Trophoblast cell (in vitro differentiated cells and primary cell): ENCODE measurements at regions not wholly inside any gene's neighbourhood (a gene's known extent, or its start where the extent isn't known, plus 50 kb on each side); places are given as distances from the start of the nearest gene placed in this dataset.

ENCODE experiments used
- DNase-seq, 2 donors: peaks; one replicate each; pipeline ENCODE4 v3.0.0-alpha.2; 2016
- H2AFZ ChIP-seq: 2 replicates; pipeline ENCODE4 v1.6.1; 2013; ENCODE audit warnings: low read length, moderate library complexity, mild to moderate bottlenecking; ENCODE audit not compliant: insufficient read depth, poor library complexity
- H2AK5ac ChIP-seq: 2 replicates; pipeline ENCODE4 v1.6.1; 2013; ENCODE audit warnings: mild to moderate bottlenecking, low read length
- H2BK120ac ChIP-seq: 2 replicates; pipeline ENCODE4 v1.6.1; 2013; ENCODE audit warnings: low read length, mild to moderate bottlenecking, moderate library complexity; ENCODE audit not compliant: insufficient read depth, poor library complexity
- H2BK12ac ChIP-seq: 2 replicates; pipeline ENCODE4 v1.6.1; 2013; ENCODE audit warnings: mild to moderate bottlenecking, low read length, moderate library complexity
- H2BK5ac ChIP-seq: 2 replicates; pipeline ENCODE4 v1.6.1; 2013; ENCODE audit warnings: low read length, low read depth, moderate library complexity, mild to moderate bottlenecking; ENCODE audit not compliant: poor library complexity
- H3K14ac ChIP-seq: 2 replicates; pipeline ENCODE4 v1.6.1; 2013; ENCODE audit warnings: mild to moderate bottlenecking, low read length
- H3K18ac ChIP-seq: 2 replicates; pipeline ENCODE4 v1.6.1; 2013; ENCODE audit warnings: mild to moderate bottlenecking, low read length
- H3K23ac ChIP-seq: 2 replicates; pipeline ENCODE4 v1.6.1; 2013; ENCODE audit warnings: low read length
- H3K27ac ChIP-seq: 2 replicates; pipeline ENCODE4 v1.5.1; 2013; ENCODE audit warnings: low read depth, mild to moderate bottlenecking, inconsistent platforms, low read length, moderate library complexity
- H3K27me3 ChIP-seq: 2 replicates; pipeline ENCODE4 v1.6.1; 2013; ENCODE audit warnings: inconsistent platforms, mild to moderate bottlenecking, low read length, moderate library complexity; ENCODE audit not compliant: insufficient read depth
- H3K36me3 ChIP-seq, 2 experiments: 1 replicate in 1 of 2; 2 replicates in 1 of 2; pipeline ENCODE4 v1.6.1; 2013; ENCODE audit warnings: low read length in 2 of 2, mild to moderate bottlenecking in 2 of 2, moderate library complexity in 1 of 2; ENCODE audit not compliant: insufficient read depth in 2 of 2, control insufficient read depth in 1 of 2
- H3K4ac ChIP-seq: 2 replicates; pipeline ENCODE4 v1.6.1; 2013; ENCODE audit warnings: low read depth, mild to moderate bottlenecking, low read length, moderate library complexity
- H3K4me1 ChIP-seq, 2 experiments: 1 replicate in 1 of 2; 2 replicates in 1 of 2; pipeline ENCODE4 v1.6.1; 2013; ENCODE audit warnings: low read length in 2 of 2, mild to moderate bottlenecking in 2 of 2, moderate library complexity in 1 of 2; ENCODE audit not compliant: insufficient read depth in 2 of 2, control insufficient read depth in 1 of 2
- H3K4me2 ChIP-seq: 2 replicates; pipeline ENCODE4 v1.6.1; 2013; ENCODE audit warnings: inconsistent platforms, mild to moderate bottlenecking, low read length, moderate library complexity
- H3K4me3 ChIP-seq: 2 replicates; pipeline ENCODE4 v1.5.1; 2013; ENCODE audit warnings: mild to moderate bottlenecking, low read depth, low read length, inconsistent platforms
- H3K79me1 ChIP-seq: one replicate; pipeline ENCODE4 v1.6.1; 2013; ENCODE audit warnings: low read length
- H3K79me2 ChIP-seq: 2 replicates; pipeline ENCODE4 v1.6.1; 2013; ENCODE audit warnings: low read length, mild to moderate bottlenecking; ENCODE audit not compliant: control insufficient read depth, insufficient read depth, poor library complexity
- H3K9ac ChIP-seq: 2 replicates; pipeline ENCODE4 v1.6.1; 2013; ENCODE audit warnings: mild to moderate bottlenecking, low read length
- H3K9me3 ChIP-seq: 2 replicates; pipeline ENCODE4 v1.6.1; 2013; ENCODE audit warnings: low read depth, mild to moderate bottlenecking, control low read depth, inconsistent platforms, low read length; ENCODE audit not compliant: insufficient read depth
- H4K12ac ChIP-seq: 2 replicates; pipeline ENCODE4 v1.6.1; 2013; ENCODE audit warnings: low read depth, mild to moderate bottlenecking, low read length, moderate library complexity
- H4K8ac ChIP-seq: 2 replicates; pipeline ENCODE4 v1.6.1; 2013; ENCODE audit warnings: low read depth, mild to moderate bottlenecking, low read length, moderate library complexity
- H4K91ac ChIP-seq: one replicate; pipeline ENCODE4 v1.6.1; 2013; ENCODE audit warnings: low read depth, mild to moderate bottlenecking, low read length, moderate library complexity
- WGBS: extraction: QIAGEN DNeasy Blood & Tissue Kit; methylation state at CpG from one replicate; pipeline ENCODE4 v1.1.7; 2013; ENCODE audit warnings: missing lambda C conversion rate; ENCODE audit not compliant: insufficient read length, insufficient coverage; ENCODE audit errors: extremely low coverage; 5-methylcytosine and 5-hydroxymethylcytosine counted together

DNA sequence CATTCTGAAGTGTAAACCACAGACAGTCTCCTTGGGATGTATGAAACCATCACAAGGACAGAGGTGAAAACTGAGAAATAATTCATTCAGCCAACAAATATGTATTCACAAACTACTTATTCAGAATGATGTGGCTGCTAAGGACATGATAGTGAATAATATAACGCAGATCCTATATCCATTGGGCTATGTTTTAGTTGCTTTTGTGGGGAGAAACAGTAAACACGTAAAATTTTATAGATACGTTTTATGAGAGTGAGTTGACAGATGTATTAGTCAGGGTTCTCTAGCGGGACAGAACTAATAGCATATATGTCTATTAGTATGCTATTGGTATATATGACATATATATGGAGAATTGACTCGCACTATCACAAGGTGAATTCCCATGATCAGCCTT is 402.5 kb downstream of the RFPL4B start:
- Histone ChIP-seq H3K4me3 (no peak overlapping the region), H3K18ac (no peak overlapping the region), H2AK5ac (no peak overlapping the region), H2BK12ac (no peak overlapping the region), H2BK120ac (no peak overlapping the region), H3K9ac (no peak overlapping the region), H2BK5ac (no peak overlapping the region), H3K27ac (no peak overlapping the region), H3K79me2 (no peaks in the 10 kb centered on the region), H4K12ac (no peak overlapping the region), H3K79me1 (no peaks in the 10 kb centered on the region), H3K4me1 (no peaks in the 10 kb centered on the region), H4K8ac (no peak overlapping the region), H3K4me2 (no peak overlapping the region), H2AFZ (no peak overlapping the region), H3K36me3 (no peaks in the 10 kb centered on the region), H4K91ac (no peak overlapping the region), H3K27me3 (no peaks in the 10 kb centered on the region), H3K23ac (no peak overlapping the region), H3K9me3 (no peaks in the 10 kb centered on the region), H3K4ac (no peak overlapping the region), H3K14ac (no peak overlapping the region)
- 100% methylated on average over 2 of the region's 5 CpGs for WGBS
- DNase-seq, result no peak

DNA sequence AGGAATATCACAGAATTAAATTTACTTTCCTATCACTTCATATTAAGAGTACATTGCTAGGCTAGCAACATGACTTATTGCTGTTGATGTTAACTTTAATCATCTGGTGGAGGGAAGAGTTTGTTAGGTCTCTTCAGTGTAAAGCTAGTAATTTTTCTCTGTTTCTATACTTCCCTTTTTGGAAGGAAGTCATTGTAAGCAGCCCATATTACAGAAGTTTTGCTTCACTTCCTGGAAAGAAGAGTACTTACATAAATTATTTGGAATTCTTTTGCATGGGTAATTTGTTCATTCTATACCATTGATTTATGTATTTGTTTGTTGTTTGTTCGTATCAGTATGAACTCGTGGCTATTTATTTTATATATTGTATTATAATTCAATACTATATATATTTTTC is 405.2 kb downstream of the RFPL4B start:
- H3K36me3 ChIP-seq, result no peaks in the 10 kb centered on the region
- no peak overlapping the region for H3K4ac ChIP-seq
- no peaks in the 10 kb centered on the region for H3K4me1 ChIP-seq
- no peak overlapping the region for H3K4me2 ChIP-seq
- DNase-seq, result no peak
- no peak overlapping the region for H4K12ac ChIP-seq
- H3K79me2 ChIP-seq, result no peaks in the 10 kb centered on the region
- no peaks in the 10 kb centered on the region for H3K27me3 ChIP-seq
- H3K9ac ChIP-seq, result no peak overlapping the region
- no peak overlapping the region for H2BK120ac ChIP-seq
- H3K79me1 ChIP-seq, result no peaks in the 10 kb centered on the region
- H4K91ac ChIP-seq, result no peak overlapping the region
- H3K4me3 ChIP-seq, result no peak overlapping the region
- no peak overlapping the region for H2BK5ac ChIP-seq
- H3K18ac ChIP-seq, result no peak overlapping the region
- no peak overlapping the region for H3K27ac ChIP-seq
- WGBS, result no CpG with 5 or more reads among the region's 2 CpGs
- no peak overlapping the region for H2AFZ ChIP-seq
- H3K14ac ChIP-seq, result no peak overlapping the region
- no peaks in the 10 kb centered on the region for H3K9me3 ChIP-seq
- no peak overlapping the region for H4K8ac ChIP-seq
- H3K23ac ChIP-seq, result no peak overlapping the region
- H2BK12ac ChIP-seq, result no peak overlapping the region
- H2AK5ac ChIP-seq, result no peak overlapping the region

GRCh38 chr6:112752791-112753190 is 405.7 kb downstream of the RFPL4B start:
- H3K4me1 ChIP-seq, result no peaks in the 10 kb centered on the region
- no peaks in the 10 kb centered on the region for H3K79me2 ChIP-seq
- H3K79me1 ChIP-seq, result no peaks in the 10 kb centered on the region
- H4K12ac ChIP-seq, result no peak overlapping the region
- H4K91ac ChIP-seq, result no peak overlapping the region
- H3K18ac ChIP-seq, result no peak overlapping the region
- no peak overlapping the region for H3K27ac ChIP-seq
- H2BK120ac ChIP-seq, result no peak overlapping the region
- H3K4ac ChIP-seq, result no peak overlapping the region
- H3K9ac ChIP-seq, result no peak overlapping the region
- DNase-seq, result no peak
- no peaks in the 10 kb centered on the region for H3K36me3 ChIP-seq
- H3K14ac ChIP-seq, result no peak overlapping the region
- H3K9me3 ChIP-seq, result no peaks in the 10 kb centered on the region
- H2AFZ ChIP-seq, result no peak overlapping the region
- no peaks in the 10 kb centered on the region for H3K27me3 ChIP-seq
- no peak overlapping the region for H4K8ac ChIP-seq
- no peak overlapping the region for H3K4me3 ChIP-seq
- H3K4me2 ChIP-seq, result no peak overlapping the region
- H2BK12ac ChIP-seq, result no peak overlapping the region
- H3K23ac ChIP-seq, result no peak overlapping the region
- no peak overlapping the region for H2BK5ac ChIP-seq
- no peak overlapping the region for H2AK5ac ChIP-seq

GRCh38 chr6:112760831-112761230 is 413.7 kb downstream of the RFPL4B start:
- Histone ChIP-seq H3K4me2 (no peak overlapping the region), H3K79me2 (no peaks in the 10 kb centered on the region), H3K27me3 (no peaks in the 10 kb centered on the region), H3K4me1 (no peaks in the 10 kb centered on the region), H3K23ac (no peak overlapping the region), H3K36me3 (no peaks in the 10 kb centered on the region), H4K8ac (no peak overlapping the region), H3K4me3 (no peak overlapping the region), H3K14ac (no peak overlapping the region), H3K27ac (no peak overlapping the region), H2BK12ac (no peak overlapping the region), H2BK5ac (no peak overlapping the region), H3K18ac (no peak overlapping the region), H3K4ac (no peak overlapping the region), H4K91ac (no peak overlapping the region), H2AK5ac (no peak overlapping the region), H2AFZ (no peak overlapping the region), H2BK120ac (no peak overlapping the region), H3K9me3 (no peaks in the 10 kb centered on the region), H3K9ac (no peak overlapping the region), H4K12ac (no peak overlapping the region), H3K79me1 (no peaks in the 10 kb centered on the region)
- no peak for DNase-seq

DNA sequence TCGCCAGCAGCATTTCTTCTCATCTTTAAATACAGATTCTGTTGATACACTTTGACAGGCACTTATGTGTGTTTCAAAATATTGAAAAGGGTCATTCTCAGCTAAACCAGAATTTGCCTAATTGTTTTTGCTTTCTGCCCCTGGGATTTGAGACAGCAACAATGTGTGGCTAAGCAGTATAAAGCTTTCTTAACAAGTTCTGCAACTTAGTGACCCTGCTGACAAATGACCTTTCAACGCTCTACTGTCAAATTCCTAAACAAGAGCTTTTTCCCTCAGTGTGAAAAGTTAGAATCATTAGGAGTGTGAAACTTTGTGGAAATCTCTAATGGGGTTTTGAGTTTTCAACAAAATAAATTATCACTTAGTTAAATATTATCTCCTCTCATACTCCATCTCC is 414.6 kb downstream of the RFPL4B start:
- Histone ChIP-seq H3K18ac (no peak overlapping the region), H3K27ac (no peak overlapping the region), H3K14ac (no peak overlapping the region), H4K8ac (no peak overlapping the region), H3K36me3 (no peaks in the 10 kb centered on the region), H3K4ac (no peak overlapping the region), H3K79me2 (no peaks in the 10 kb centered on the region), H2AK5ac (no peak overlapping the region), H3K4me2 (peak overlapping the region; percentile 27), H3K9me3 (no peaks in the 10 kb centered on the region), H2BK12ac (no peak overlapping the region), H2AFZ (no peak overlapping the region), H2BK120ac (no peak overlapping the region), H3K23ac (no peak overlapping the region), H4K91ac (no peak overlapping the region), H2BK5ac (no peak overlapping the region), H3K4me1 (no peaks in the 10 kb centered on the region), H3K9ac (no peak overlapping the region), H3K79me1 (no peaks in the 10 kb centered on the region), H4K12ac (no peak overlapping the region), H3K27me3 (no peaks in the 10 kb centered on the region), H3K4me3 (no peak overlapping the region)
- no peak for DNase-seq
- no CpG with 5 or more reads among the region's 2 CpGs for WGBS
